Brain pericyte (primary cell): ENCODE measurements at regions not wholly inside any gene's neighbourhood (a gene's known extent, or its start where the extent isn't known, plus 50 kb on each side); places are given as distances from the start of the nearest gene placed in this dataset.

ENCODE experiments used
- DNase-seq: peaks from one replicate; pipeline ENCODE4 v3.0.0-alpha.2; 2012; ENCODE audit warnings: low read depth, low spot score

- no peak for DNase-seq
Measured at GRCh38 chr9:86836266-86836665, 111.0 kb downstream of the GAS1 start.

GRCh38 chr9:86830356-86830755 lies 117.0 kb downstream of the GAS1 start:
- no peak for DNase-seq

- DNase-seq = no peak
Measured at GRCh38 chr9:86829496-86830046, 117.7 kb downstream of the GAS1 start.

- DNase-seq = no peak
Measured at GRCh38 chr9:86828631-86829030, 118.7 kb downstream of the GAS1 start.

DNA sequence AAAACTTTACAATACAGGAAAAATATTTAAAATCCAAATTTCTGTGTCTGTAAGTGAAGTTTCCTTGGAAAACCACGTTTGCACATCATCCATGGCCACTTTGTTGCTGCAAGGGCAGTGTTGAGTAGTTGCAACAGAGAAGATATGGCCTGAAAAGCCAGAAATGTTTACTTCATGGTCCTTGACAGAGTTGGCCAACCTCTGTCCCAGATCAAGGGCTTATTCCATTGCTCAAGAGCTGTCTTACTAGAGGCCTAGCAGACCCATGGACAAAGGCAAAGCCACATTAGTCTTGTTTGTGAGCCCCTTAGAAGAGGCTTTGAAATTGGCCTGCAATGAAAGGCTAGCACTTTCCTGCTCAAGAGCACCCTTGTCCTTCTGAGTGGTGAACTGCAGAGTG lies 119.4 kb downstream of the GAS1 start:
- DNase-seq = no peak

- no peak for DNase-seq
Measured at GRCh38 chr9:86825299-86825698, 122.0 kb downstream of the GAS1 start.

DNA sequence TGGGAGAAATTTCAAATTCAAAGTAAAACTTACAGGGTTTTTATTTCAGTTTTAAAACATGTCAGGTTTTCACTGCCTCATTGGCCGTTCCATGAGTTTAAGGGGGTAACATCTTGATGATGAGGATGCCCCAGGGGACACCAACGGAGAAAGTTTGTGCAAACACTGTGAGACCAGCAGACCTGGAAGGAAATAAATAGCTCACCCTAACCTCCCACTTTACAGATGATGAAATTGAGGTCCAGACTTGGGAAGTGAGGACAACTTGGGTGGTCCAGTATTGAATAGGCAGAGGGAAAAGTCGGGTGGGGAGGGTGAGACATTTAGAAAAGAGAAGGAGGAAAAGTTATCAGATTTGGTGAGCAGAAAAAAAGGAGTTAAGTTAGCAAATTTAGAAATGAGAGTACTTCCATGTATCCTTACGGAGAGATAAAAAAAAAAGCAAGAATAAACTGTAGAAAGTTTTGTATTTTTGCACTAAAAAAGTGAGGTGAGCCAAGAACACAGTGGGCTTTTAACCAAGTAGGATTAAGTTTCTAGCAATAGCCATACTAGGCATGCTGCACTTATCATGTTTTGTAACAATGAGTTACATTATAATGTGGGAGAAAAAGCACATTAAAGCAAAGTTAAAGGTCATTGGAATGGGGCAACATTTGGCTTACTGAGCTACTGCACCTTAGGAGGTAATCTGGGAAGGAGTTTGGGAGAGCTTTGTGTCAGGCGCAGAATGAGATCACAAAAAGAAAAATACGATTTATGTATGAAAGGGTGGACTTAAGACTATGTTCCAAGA lies 125.1 kb downstream of the GAS1 start:
- no peak for DNase-seq

- no peak for DNase-seq
Measured at GRCh38 chr9:86821006-86821845, 126.1 kb downstream of the GAS1 start.

GRCh38 chr9:86819552-86819951 lies 127.8 kb downstream of the GAS1 start:
- no peak for DNase-seq

DNA sequence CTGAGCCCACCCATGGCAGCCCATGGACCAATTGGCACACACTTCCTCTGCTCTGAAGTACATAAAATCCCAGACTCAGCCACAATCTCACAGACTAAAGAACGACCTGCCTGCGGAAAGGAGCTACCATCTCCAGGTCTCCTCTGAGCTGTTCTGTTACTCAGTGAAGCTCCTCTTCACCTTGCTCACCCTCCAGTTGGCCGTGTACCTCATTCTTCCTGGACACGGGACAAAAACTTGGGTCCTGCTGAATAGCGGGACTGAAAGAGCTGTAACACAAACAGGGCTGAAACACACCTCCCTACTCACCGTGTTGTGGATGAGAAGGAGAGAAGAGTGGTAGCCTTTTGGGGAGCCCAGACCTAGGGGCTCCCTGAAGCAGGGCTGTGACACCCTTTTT lies 128.7 kb downstream of the GAS1 start:
- DNase-seq = no peak

- no peak for DNase-seq
Measured at GRCh38 chr9:86816868-86817267, 130.4 kb downstream of the GAS1 start.

DNA sequence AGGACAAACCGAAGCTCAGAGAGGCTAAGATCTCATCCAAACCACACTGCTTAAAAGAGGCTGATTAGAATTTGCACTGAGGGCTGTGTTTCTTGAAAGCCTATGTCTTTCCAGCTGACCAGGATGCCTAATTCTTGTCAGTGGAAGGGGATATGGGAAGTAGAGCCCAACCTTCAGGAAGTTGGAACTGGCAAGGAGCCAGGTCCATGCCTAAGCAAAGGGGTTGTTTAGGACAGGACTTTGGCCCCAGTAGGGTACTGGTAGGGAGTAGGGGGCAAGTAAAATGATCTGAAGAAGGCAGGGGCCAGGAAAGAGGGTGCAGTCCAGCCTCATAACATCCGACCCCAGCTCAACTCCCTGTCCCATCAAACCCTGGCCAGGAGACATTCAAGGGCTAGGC lies 130.9 kb downstream of the GAS1 start:
- no peak for DNase-seq

GRCh38 chr9:86812616-86813015 lies 134.7 kb downstream of the GAS1 start:
- no peak for DNase-seq

- DNase-seq = no peak
Measured at GRCh38 chr9:86809759-86810367, 137.4 kb downstream of the GAS1 start.

- DNase-seq = no peak
Measured at GRCh38 chr9:86809151-86809550, 138.2 kb downstream of the GAS1 start.

- no peak for DNase-seq
Measured at GRCh38 chr9:86807367-86807976, 139.8 kb downstream of the GAS1 start.

DNA sequence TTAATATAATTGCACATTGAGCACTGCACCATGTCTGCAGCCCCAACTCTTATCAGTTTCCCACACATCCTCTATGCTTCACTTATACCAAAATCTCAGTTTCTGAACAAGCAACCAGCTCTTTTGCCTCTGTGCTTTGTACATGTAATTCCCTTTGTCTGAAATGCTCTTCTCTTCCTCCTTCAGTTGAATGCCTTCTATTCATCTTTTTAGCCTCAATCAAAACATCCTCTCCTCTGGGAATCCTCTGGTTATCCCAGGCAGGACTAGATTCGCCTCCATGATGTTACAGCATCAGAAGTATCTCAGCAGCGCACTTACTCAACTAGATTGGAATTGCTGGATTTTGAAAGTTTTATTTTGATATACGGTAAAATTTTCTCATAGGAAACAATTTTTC lies 143.3 kb downstream of the GAS1 start:
- DNase-seq = no peak

DNA sequence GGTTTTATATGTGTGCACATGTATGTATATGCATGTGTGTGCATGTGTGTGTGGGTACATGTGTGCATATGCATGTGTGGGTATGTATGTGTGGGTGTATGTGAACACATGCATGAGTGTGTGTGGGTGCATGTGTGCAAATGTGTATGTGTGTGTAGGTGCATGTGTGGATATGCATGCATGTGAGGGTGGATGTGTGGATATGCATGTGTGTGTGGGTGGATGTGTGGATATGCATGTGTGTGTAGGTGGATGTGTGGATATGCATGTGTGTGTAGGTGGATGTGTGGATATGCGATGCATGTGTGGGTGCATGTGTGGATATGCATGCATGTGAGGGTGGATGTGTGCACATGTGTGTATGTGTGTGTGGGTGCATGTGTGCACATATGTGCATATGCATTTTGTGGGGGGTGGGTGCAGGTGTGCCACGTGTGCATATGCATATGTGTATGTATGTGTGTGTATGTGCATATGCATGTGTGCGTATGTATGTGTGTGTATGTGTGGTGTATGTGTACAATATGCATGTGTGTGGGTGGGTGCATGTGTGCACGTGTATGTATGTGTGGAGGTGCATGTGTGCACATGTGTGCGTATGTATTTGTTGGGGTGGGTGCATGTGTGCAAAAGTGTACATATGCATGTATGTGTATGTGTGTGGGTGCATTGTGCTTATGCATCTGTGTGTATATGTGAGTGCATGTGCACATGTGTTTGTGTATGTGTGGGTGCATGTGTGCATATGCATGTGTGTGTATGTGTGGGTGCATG lies 144.2 kb downstream of the GAS1 start:
- DNase-seq = no peak

DNA sequence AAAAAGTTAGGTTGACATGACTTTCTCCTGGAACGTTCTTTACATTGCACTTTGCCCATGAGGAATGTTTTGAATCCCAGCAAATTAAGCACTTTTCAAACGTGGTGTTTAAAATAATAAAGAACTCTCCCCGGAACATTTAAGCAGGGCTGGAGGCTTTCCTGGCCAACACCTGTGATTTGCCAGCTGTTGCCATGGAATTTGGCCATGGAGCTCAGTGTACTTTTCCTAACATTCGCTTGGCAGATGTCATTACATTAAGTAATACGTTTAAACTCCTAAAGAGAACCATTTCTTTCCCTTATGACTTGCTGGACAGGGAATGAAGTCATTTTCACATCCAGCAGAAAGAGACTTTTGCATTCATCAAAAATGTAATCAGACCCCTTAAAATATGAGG lies 146.1 kb downstream of the GAS1 start:
- no peak for DNase-seq

DNA sequence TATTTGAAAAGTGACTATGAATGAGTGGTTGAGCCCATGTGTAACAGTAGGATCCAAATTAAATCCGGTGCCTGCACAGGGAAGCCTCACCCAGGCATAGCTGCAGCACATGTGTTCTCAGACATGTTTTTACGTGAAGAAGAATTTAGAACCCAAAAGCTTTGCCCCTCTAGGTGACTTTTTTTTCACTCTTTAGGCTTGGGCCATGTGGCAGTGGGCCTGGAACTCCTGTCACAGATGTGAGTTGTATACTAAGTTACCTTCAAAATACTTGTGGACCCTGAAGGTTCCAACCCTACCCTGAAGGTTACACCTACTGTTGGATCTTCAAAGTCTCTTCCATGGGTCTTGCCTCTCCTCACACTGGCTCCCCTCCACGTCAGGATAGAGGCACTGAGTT lies 146.6 kb downstream of the GAS1 start:
- no peak for DNase-seq

- DNase-seq = no peak
Measured at GRCh38 chr9:86798966-86799365, 148.3 kb downstream of the GAS1 start.
